ENCODE measurements at regions not wholly inside any gene's neighbourhood (a gene's known extent, or its start where the extent isn't known, plus 50 kb on each side); places are given as distances from the start of the nearest gene placed in this dataset.

DNA sequence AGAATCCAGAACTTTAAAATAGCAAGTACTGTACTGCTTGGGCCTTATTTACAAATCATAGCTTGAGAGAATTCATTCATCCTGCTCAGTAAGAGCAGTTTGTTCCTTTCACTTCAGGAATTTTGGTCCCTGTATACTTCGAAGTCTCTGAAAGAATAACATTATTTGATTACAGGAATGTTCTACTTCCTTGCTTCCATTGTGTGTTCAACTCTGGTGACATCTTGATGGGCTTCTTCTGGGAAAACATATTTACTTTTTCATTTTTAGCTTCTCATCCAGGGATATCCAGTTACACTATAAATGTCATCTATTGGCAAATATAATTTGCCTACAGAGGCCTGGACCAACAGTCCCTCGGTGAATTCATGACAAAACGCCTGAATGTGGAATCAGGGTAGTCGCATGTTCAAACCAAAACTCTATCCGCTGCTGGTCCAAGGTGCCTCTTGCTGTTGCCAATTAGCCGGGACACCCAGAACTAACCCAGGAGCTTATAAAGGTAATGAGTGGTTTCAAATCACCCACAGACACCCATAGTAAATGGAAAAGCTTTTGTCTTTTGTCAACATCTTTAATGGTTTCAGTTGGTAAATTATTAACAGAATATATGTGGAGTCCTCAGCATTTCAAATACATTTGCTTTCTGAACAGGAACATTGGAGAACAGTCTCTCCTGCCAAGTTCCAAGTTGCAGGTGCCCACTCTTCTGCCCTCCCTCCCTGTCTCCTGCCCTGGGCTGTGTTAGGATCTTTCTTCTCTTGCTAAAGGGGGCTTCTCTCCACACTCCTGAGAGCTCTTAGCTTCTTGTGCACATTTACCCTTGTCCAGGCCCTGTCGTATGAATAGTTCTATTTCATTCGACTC is 162.5 kb upstream of the CITED2 start:
- TF ChIP-seq, protein P1, sequence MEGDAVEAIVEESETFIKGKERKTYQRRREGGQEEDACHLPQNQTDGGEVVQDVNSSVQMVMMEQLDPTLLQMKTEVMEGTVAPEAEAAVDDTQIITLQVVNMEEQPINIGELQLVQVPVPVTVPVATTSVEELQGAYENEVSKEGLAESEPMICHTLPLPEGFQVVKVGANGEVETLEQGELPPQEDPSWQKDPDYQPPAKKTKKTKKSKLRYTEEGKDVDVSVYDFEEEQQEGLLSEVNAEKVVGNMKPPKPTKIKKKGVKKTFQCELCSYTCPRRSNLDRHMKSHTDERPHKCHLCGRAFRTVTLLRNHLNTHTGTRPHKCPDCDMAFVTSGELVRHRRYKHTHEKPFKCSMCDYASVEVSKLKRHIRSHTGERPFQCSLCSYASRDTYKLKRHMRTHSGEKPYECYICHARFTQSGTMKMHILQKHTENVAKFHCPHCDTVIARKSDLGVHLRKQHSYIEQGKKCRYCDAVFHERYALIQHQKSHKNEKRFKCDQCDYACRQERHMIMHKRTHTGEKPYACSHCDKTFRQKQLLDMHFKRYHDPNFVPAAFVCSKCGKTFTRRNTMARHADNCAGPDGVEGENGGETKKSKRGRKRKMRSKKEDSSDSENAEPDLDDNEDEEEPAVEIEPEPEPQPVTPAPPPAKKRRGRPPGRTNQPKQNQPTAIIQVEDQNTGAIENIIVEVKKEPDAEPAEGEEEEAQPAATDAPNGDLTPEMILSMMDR (IDR thresholded peaks at IDR 0.05; ENCODE audit: poor library complexity, severe bottlenecking): no peak
- no peak for TF ChIP-seq EZH2 (IDR thresholded peaks at IDR 0.05; ENCODE audit: borderline replicate concordance, insufficient read depth, low read length, poor library complexity, severe bottlenecking)

Measured in neural cell (in vitro differentiated cells).